GM21367 (cell line): ENCODE measurements at regions not wholly inside any gene's neighbourhood (a gene's known extent, or its start where the extent isn't known, plus 50 kb on each side); places are given as distances from the start of the nearest gene placed in this dataset.

Experiments
- ATAC-seq: cut with Tn5 transposase; IDR thresholded peaks from one replicate; pipeline ENCODE4 v1.9.1; 2021; ENCODE audit not compliant: unreplicated experiment

GRCh38 chr13:63129995-63130394 lies 1714.3 kb upstream of the PCDH20 start:
- no peak for ATAC-seq

DNA sequence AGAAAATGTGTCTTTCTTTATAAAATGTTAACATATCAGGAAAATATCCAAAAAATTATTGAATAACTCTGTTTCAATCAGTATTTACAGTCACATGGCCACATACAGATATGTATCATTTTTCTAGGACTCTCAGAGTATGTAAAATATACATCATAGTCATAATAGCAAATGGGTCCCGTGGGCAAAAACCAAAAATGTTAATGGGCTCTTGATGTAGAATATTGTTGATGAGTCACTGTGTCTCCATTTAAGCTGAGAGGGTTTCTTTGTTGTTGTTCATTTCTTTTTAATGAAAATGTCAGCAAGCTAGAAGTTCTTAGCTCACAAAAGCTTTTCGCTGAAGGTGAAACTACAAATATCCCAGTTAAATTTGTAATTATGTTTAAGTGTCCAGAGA lies 1713.1 kb upstream of the PCDH20 start:
- no peak for ATAC-seq

DNA sequence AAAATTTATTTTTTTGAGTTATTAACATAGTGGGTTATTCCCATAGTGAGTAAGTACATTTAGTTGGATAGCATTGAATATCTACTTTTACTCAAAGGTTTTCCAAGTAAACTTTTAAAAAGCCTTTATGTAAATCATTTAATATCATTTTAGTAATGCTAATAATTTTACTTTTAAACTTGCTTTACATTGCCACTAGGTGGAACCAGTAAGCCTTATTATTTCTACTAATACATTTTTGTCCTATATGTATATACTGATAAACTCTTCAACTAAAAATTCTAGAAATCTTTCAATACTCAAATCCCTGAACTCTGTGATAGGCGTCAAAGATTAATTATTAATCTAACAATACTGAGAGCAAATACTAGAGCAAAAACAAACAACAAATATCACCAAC lies 1709.2 kb upstream of the PCDH20 start:
- no peak for ATAC-seq

- no peak for ATAC-seq
Observed at GRCh38 chr13:63120883-63121282, 1705.2 kb upstream of the PCDH20 start.

DNA sequence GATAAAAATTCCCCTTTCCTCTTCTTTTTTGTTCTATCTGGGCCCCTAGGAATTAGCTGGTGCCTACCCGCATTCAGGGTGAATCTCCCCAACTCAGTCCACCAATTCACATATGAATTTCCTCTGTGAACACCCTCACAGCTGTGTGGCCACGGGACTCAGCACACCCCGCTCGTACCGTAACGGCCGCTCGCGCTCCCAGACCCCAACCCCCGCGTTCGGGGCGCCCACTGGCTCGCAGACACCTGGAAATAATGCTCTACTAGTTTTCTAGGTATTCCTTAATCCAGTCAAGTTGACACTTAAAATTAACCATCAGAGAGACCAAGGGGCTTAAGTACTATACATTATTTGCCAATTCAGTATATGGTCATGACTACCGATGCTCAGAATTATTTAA lies 1702.1 kb upstream of the PCDH20 start:
- no peak for ATAC-seq

DNA sequence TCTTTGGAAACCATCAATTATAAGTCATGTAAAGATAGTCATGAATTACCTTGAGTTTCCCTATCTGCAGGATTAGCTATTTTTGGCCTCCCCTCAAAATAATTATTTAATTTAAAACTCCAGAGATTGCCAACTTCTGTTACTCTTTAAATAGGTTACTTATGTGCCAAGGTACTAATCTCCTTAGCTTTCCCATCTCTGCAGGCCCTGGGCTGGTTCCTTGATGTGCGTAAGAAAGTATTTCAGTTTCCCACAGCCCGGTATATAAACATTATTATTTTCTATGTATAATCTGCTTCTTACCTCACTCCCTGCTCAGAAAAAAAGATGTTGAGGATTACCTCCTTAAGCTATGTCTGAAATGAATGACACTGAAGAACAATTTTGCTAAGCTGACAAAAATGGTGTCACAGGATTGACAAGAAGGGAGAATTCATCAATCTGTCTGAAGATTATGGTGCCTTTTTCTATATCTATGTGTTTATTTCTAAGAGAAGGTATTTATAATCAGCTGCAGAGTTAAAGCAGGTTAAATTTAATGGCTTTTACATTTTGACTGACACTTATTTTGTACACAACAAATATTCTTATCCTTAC lies 1697.2 kb upstream of the PCDH20 start:
- ATAC-seq = no peak

DNA sequence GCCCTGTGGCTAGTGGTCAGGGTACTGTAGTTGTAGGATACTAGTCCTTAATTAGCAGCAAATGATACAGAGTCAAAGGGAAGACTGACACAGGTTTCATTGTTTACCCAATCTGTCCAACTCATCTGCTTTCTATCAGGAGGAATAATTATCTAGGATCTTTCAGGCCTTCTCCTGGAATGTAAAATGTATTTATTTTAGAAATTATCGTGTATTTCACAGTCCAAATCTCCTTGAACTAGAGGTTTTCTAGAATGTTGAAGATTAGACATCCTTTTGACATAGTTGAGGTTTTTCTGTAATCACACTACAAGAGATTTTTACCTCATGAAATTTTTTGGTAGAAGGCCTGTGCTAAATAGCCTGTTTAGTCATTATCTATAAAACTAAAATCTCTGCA lies 1694.8 kb upstream of the PCDH20 start:
- no peak for ATAC-seq

DNA sequence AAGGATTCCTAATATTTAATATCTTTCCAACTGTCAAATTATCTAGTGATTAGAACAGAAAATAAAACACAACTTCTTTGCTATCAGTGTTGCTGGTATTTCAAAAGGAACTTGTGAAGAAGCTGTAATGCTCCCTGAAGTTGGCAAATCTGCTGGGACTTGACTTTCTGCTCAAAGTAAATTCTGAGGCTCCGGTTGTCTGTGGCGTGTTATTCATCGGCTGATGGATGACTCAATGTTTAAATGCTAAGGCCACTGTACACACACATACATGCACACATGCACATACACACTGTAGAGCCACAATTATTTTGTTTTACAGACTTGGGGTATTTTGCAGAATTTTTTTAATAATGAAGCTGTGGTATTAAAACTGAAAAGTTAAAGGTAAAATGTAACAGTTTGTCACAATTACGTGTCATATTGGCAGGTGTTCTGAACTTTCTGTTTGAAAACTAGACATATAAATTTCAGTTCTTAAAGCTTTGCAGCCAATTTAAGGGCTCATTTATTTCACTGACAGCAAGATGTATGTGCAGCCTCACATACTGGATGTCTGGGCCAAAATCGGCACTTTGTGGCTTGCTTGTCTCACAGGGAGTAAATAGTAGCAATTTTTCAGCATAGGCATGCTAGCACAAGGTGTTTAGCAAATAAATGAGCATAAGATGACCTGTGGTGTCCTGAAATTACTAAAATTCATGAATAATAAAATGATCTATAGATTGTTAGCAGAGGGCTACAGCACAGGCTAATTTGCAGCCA lies 1691.7 kb upstream of the PCDH20 start:
- no peak for ATAC-seq

DNA sequence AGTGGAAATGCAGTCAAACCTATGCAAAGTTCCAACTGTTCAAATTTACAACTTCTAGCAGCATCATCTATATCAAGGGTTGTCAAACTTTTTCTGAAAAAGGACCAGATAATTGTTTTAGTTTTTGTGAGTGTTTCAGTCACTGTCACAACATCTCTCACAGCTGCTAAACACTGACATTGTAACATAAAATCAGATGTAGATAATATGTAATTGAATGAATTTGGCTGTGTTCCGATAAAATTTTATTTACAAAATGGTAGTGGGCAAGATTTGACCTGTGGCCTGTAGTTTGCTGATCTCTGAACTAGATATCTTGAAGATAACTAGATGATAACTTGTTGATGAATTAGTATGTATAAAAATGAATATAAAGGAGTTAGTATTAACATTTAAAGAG lies 1679.1 kb upstream of the PCDH20 start:
- no peak for ATAC-seq

DNA sequence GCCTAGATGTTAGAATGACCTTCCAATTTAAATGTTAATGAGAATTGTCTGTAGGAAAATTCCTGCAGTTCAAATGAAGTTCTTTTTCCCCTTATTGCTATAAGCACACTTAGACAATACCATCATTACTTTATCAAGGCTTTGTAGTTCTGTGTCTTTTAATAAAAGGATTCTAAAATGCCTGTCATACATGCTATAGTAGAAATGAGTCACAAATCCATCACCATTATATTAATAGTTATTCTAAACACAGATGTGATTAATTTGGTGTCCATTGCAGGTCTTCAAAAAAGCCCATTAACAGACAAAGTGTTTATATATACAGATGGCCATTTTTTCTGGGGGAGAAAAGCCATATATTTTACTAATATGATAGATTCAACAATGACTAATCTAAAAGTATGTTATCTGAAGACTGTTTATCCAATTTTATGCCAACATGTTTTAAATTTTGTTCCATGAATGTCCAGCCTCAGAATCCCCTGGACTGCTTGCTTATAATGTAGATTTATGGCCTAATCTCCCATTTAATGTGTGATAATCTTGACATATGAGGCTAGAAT lies 1678.3 kb upstream of the PCDH20 start:
- ATAC-seq = no peak

- no peak for ATAC-seq
Observed at GRCh38 chr13:63092456-63092855, 1676.8 kb upstream of the PCDH20 start.

DNA sequence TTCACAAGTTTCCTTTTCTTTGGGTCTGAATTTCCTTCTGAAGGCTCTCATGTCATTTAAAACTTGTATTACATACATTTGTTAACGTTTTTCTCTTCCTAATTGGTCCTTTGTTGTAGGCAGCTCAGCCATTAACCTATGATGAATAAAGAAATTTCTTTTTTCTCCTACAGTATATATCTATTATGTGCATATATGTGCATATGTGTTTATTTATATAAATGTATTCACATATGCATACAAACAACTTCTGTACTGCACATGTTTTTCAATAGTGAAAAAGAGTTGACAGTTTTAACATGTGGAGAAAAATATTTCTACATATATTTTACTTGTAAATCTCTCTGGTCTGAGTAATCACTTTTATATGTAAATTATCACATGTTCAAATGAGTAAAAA lies 1674.9 kb upstream of the PCDH20 start:
- ATAC-seq = no peak

DNA sequence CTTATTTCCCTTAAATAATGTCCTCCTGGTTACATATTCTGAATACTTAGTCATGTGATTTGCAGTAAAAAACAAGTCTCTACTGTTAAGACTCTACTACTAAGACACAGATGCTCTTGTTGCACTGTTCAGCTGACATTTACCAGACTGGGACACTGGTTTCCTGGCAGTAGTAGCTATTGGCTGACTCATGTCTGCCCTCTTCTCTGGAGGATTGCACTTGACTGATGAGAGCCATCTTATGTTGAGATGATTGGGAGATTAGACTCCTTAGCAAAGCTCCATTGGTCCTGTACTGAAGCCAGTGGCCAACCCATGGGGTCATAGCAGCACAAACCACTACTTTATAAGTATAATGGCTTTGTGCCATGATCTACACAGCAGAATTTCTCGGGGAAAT lies 1672.6 kb upstream of the PCDH20 start:
- ATAC-seq = no peak

DNA sequence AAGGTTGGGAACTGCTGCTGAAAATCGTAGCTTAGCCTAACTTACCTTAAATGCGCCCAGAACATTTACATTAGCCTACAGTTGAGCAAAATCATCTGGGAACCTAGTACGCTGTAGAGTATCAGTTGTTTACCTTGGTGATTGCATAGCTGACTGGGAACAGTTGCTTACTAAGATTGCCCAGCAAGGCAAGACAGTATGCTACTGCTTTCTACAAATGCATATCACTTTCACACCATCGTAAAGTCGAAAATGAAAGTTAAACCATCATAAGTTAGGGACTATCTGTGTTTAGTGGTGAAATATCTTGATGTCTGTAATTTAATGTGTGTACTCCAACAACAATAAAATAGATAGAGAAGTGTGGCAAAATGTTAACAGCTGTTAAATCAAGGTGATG lies 1670.6 kb upstream of the PCDH20 start:
- no peak for ATAC-seq

GRCh38 chr13:63085851-63086250 lies 1670.2 kb upstream of the PCDH20 start:
- no peak for ATAC-seq

GRCh38 chr13:63081400-63082014 lies 1665.9 kb upstream of the PCDH20 start:
- ATAC-seq = no peak

- no peak for ATAC-seq
Observed at GRCh38 chr13:63075126-63075525, 1659.5 kb upstream of the PCDH20 start.

DNA sequence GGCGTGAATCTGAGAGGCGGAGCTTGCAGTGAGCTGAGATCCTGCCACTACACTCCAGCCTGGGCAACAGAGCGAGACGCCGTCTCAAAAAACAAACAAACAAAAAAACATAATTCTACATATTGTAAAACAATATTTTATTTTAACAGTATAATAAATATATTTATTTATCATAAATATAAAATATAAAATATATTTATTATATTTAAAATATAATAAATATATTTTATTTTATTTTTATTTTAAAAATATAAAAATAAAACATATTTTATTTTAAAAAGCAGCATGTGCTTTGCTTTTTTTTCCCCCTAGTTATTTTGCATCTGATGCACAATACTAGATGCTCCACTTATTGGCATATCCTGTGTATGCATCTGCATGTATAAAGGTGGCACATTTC lies 1634.6 kb upstream of the PCDH20 start:
- ATAC-seq = no peak

- ATAC-seq = no peak
Observed at GRCh38 chr13:63048653-63049052, 1633.0 kb upstream of the PCDH20 start.

DNA sequence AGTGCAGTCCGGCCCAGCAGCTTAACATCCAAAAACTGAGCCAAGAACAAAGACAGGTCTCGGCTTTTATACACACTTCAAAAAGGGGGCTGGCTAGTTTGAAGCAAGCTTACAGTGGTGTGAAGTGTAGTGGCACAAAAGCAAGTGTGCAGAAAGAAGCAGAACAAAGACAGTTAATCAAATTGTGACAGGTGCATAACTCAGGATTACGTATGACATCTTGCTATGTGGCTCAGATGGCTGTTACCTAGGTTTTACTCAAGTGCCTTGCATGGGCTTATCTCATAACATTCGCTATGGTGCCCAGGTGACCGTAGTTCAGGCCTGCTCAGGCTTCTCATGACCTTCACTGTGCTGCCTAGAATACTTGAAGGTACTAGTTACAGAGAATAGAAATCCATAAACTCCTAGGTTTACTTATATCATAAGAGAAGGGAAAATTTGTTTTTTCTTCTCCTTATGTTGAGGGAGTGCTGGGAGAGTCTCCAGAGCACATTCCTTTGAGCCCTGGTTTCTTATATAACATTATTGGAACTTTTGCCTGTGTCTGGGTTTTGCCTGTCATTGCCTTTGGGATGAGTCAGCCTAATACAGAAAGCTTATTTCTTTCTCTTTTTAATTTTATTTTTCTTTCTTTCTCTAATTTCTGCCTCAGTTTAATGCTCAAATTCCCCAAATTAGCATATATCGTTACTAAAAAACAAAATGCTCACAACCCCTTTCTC lies 1629.1 kb upstream of the PCDH20 start:
- no peak for ATAC-seq

DNA sequence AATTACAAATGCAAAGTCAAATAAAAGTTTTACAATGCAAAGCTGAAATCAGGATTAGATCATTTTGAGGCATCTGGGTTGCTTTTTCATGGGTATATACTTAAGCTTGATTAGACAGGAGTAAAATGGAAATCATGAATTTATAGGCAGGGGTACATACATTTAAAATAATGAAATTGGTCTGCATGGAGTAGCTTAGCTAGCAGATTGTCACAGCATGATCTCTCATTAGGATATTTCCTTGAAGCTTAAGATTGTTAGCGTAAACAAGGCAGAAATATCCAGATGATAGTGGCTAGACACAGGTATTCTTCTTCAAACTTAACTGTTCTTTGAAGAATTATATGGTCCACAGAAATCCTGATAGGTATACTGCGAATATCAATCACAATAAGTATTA lies 1627.0 kb upstream of the PCDH20 start:
- ATAC-seq = no peak
